ENCODE measurements at regions not wholly inside any gene's neighbourhood (a gene's known extent, or its start where the extent isn't known, plus 50 kb on each side); places are given as distances from the start of the nearest gene placed in this dataset.

- no peak for DNase-seq (ENCODE audit: low read depth, low spot score)
- no peak overlapping the region for H3K27ac ChIP-seq
These were observed 61.3 kb upstream of the NXPH2 start for GRCh38 chr2:138841459-138841858.

GRCh38 chr2:138838851-138839620, 58.8 kb upstream of the NXPH2 start:
- H3K27ac ChIP-seq: no peak overlapping the region
- DNase-seq (ENCODE audit: low read depth, low spot score): no peak

- no peak overlapping the region for H3K27ac ChIP-seq
- DNase-seq (ENCODE audit: low read depth, low spot score): no peak
These were observed 51.5 kb upstream of the NXPH2 start for GRCh38 chr2:138831691-138832090.

- DNase-seq (ENCODE audit: low read depth, low spot score): no peak
- no peak overlapping the region for H3K27ac ChIP-seq
These were observed 51.0 kb upstream of the NXPH2 start for GRCh38 chr2:138831154-138831553.

GRCh38 chr2:138830547-138830946, 50.4 kb upstream of the NXPH2 start:
- no peak for DNase-seq (ENCODE audit: low read depth, low spot score)
- H3K27ac ChIP-seq: no peak overlapping the region
